WTC11 (cell line): ENCODE measurements at regions not wholly inside any gene's neighbourhood (a gene's known extent, or its start where the extent isn't known, plus 50 kb on each side); places are given as distances from the start of the nearest gene placed in this dataset.
"Not testable (repeated sequence)": the region's sequence is repeated elsewhere in the genome, so short reads cannot be mapped to it uniquely, and the experiment has no call there.

Experiments used
- ATAC-seq: fragments of 200-7000 bp; cut with Tn5 transposase; 2 replicates; pipeline ENCODE4 v1.10.0; 2021; ENCODE audit warnings: mild to moderate bottlenecking, moderate library complexity
- CTCF ChIA-PET: fragments of 300-600 bp; sonication (Branson Sonifier 250); formaldehyde crosslinking; loops from one replicate; lab custom pipeline; 2021; ENCODE audit warnings: antibody characterized with exemption; lab: Charles Lee
- POLR2A ChIA-PET: fragments of 350-600 bp; sonication (Branson Sonifier 250); formaldehyde crosslinking; loops from one replicate; lab custom pipeline; 2021; ENCODE audit warnings: antibody characterized with exemption; lab: Charles Lee
- DNase-seq: peaks from one replicate; pipeline ENCODE4 v3.0.0; 2021; ENCODE audit warnings: low spot score
- H3K27ac Mint-ChIP-seq: 2 replicates; pipeline ENCODE4 v1.8.0; 2021; ENCODE audit warnings: mixed read lengths
- H3K27me3 Mint-ChIP-seq: 2 replicates; pipeline ENCODE4 v1.8.0; 2021; ENCODE audit warnings: low read depth, mild to moderate bottlenecking, moderate library complexity, mixed read lengths
- H3K36me3 Mint-ChIP-seq: 2 replicates; pipeline ENCODE4 v1.8.0; 2021; ENCODE audit warnings: mixed read lengths
- H3K4me1 Mint-ChIP-seq: 2 replicates; pipeline ENCODE4 v1.8.0; 2022; ENCODE audit warnings: mixed read lengths
- H3K4me3 Mint-ChIP-seq: 2 replicates; pipeline ENCODE4 v1.8.0; 2021; ENCODE audit warnings: mild to moderate bottlenecking, moderate library complexity, mixed read lengths
- H3K9me3 Mint-ChIP-seq: 2 replicates; pipeline ENCODE4 v1.8.0; 2021; ENCODE audit warnings: mixed read lengths
- FOXK1 ChIP-seq: sonication (generic); formaldehyde crosslinking; IDR thresholded peaks from 2 replicates; pipeline ENCODE4 v1.8.0; 2022; ENCODE audit warnings: mild to moderate bottlenecking, moderate library complexity, missing genetic modification reagents
- GABPB1 ChIP-seq: sonication (generic); formaldehyde crosslinking; IDR thresholded peaks from 2 replicates; pipeline ENCODE4 v1.8.1; 2023; ENCODE audit warnings: mild to moderate bottlenecking, missing genetic modification reagents
- GRHL2 ChIP-seq: fragments of 250-450 bp; sonication (Bioruptor Pico); IDR thresholded peaks from 2 replicates; pipeline ENCODE4 v1.8.0; 2022; ENCODE audit warnings: mild to moderate bottlenecking, moderate library complexity; ENCODE audit not compliant: insufficient replicate concordance, severe bottlenecking
- IRF2 ChIP-seq: sonication (generic); formaldehyde crosslinking; IDR thresholded peaks from 2 replicates; pipeline ENCODE4 v1.8.0; 2022; ENCODE audit warnings: low read depth, missing genetic modification reagents, borderline replicate concordance
- MXD4 ChIP-seq: fragments of 250-450 bp; sonication (Bioruptor Pico); IDR thresholded peaks from 2 replicates; pipeline ENCODE4 v1.8.0; 2021; ENCODE audit warnings: mild to moderate bottlenecking, moderate library complexity, borderline replicate concordance
- NFE2L1 ChIP-seq: sonication (generic); formaldehyde crosslinking; IDR thresholded peaks from 2 replicates; pipeline ENCODE4 v1.8.1; 2023; ENCODE audit warnings: missing genetic modification reagents
- NR3C1 ChIP-seq: sonication (generic); formaldehyde crosslinking; conservative IDR thresholded peaks from 2 replicates; pipeline ENCODE4 v1.8.1; 2023; ENCODE audit warnings: low read depth, mild to moderate bottlenecking, missing genetic modification reagents
- RORB ChIP-seq: fragments of 250-450 bp; sonication (Bioruptor Pico); IDR thresholded peaks from 2 replicates; pipeline ENCODE4 v1.9.0; 2021; ENCODE audit warnings: mild to moderate bottlenecking
- SMAD3 ChIP-seq: sonication (generic); formaldehyde crosslinking; IDR thresholded peaks from 2 replicates; pipeline ENCODE4 v1.8.0; 2022; ENCODE audit warnings: missing genetic modification reagents, mild to moderate bottlenecking, borderline replicate concordance
- SMAD4 ChIP-seq: sonication (generic); formaldehyde crosslinking; IDR thresholded peaks from 2 replicates; pipeline ENCODE4 v1.8.0; 2022; ENCODE audit warnings: mild to moderate bottlenecking, missing genetic modification reagents
- TEAD1 ChIP-seq: sonication (generic); formaldehyde crosslinking; IDR thresholded peaks from 2 replicates; pipeline ENCODE4 v1.8.0; 2022; ENCODE audit warnings: mild to moderate bottlenecking, missing genetic modification reagents
- ZNF232 ChIP-seq: sonication (generic); formaldehyde crosslinking; IDR thresholded peaks from 2 replicates; pipeline ENCODE4 v1.8.0; 2022; ENCODE audit warnings: mild to moderate bottlenecking, missing genetic modification reagents
- TF ChIP-seq, protein P1 (sequence below): sonication (generic); formaldehyde crosslinking; IDR thresholded peaks from 2 replicates; pipeline ENCODE4 v1.8.0; 2022; ENCODE audit warnings: mild to moderate bottlenecking, missing genetic modification reagents
- TF ChIP-seq, protein P2 (sequence below): sonication (generic); formaldehyde crosslinking; IDR thresholded peaks from 2 replicates; pipeline ENCODE4 v1.8.1; 2023; ENCODE audit warnings: mild to moderate bottlenecking, missing genetic modification reagents
- TF ChIP-seq, protein P3 (sequence below): sonication (generic); formaldehyde crosslinking; IDR thresholded peaks from 2 replicates; pipeline ENCODE4 v1.8.1; 2022; ENCODE audit warnings: low read depth, missing genetic modification reagents, borderline replicate concordance
- TF ChIP-seq, protein P4 (sequence below): sonication (generic); formaldehyde crosslinking; IDR thresholded peaks from 2 replicates; pipeline ENCODE4 v1.8.0; 2022; ENCODE audit warnings: missing genetic modification reagents
- TF ChIP-seq, protein P5 (sequence below): fragments of 250-450 bp; sonication (Bioruptor Pico); IDR thresholded peaks from 2 replicates; pipeline ENCODE4 v1.9.0; 2021; ENCODE audit warnings: mild to moderate bottlenecking
- TF ChIP-seq, protein P6 (sequence below): sonication (generic); formaldehyde crosslinking; conservative IDR thresholded peaks from 2 replicates; pipeline ENCODE4 v1.8.1; 2022; ENCODE audit warnings: mild to moderate bottlenecking, missing genetic modification reagents

DNA sequence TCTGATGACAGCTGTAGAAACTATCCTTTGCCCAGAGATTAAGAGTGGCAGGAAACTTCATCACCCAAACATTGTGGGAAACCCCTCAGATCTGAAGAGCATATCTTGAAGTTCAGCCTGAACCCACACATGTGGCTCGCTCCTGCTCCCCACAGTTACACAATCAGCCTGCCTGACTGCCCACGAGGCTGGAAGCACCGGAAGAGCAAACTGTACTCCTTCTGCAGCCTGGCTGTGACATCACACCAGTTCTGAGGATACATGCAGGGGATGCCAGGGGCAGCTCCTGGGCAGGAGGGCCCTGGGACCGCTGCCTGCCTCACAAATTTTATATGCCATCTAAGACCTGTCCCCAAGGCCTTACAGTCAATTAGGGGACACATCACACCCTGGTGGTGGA is 444.4 kb downstream of the BUD13 start (continued):
- TF ChIP-seq, protein P1, sequence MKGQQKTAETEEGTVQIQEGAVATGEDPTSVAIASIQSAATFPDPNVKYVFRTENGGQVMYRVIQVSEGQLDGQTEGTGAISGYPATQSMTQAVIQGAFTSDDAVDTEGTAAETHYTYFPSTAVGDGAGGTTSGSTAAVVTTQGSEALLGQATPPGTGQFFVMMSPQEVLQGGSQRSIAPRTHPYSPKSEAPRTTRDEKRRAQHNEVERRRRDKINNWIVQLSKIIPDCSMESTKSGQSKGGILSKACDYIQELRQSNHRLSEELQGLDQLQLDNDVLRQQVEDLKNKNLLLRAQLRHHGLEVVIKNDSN (CRISPR knock-in tag) = no peak
- TF ChIP-seq, protein P2, sequence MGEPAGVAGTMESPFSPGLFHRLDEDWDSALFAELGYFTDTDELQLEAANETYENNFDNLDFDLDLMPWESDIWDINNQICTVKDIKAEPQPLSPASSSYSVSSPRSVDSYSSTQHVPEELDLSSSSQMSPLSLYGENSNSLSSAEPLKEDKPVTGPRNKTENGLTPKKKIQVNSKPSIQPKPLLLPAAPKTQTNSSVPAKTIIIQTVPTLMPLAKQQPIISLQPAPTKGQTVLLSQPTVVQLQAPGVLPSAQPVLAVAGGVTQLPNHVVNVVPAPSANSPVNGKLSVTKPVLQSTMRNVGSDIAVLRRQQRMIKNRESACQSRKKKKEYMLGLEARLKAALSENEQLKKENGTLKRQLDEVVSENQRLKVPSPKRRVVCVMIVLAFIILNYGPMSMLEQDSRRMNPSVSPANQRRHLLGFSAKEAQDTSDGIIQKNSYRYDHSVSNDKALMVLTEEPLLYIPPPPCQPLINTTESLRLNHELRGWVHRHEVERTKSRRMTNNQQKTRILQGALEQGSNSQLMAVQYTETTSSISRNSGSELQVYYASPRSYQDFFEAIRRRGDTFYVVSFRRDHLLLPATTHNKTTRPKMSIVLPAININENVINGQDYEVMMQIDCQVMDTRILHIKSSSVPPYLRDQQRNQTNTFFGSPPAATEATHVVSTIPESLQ (CRISPR knock-in tag) = no peak
- no peak for TF ChIP-seq GRHL2
- TF ChIP-seq, all 79 proteins: peak for 0

DNA sequence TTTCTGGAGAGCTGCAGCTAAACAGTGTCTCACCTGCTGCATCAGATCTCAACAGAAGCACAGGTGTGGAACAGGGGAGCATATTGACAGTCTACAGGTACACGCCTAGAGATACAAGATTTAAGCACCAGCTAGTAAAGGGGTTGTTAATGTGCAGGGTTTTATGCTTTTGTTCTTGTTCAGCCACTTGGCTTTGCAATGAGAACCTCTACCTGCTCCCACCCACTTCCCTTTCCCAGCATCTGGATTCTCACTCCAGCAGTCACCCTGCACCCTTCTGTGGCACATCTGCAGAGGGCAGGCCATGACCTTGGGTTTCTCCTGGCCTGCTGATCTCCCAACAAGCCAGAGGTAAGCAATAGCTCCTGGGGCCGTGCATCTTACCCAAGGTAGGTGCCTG is 446.6 kb downstream of the BUD13 start:
- POLR2A ChIA-PET = no interaction called here
- DNase-seq = no peak
- no peak overlapping the region for H3K4me3 Mint-ChIP-seq

DNA sequence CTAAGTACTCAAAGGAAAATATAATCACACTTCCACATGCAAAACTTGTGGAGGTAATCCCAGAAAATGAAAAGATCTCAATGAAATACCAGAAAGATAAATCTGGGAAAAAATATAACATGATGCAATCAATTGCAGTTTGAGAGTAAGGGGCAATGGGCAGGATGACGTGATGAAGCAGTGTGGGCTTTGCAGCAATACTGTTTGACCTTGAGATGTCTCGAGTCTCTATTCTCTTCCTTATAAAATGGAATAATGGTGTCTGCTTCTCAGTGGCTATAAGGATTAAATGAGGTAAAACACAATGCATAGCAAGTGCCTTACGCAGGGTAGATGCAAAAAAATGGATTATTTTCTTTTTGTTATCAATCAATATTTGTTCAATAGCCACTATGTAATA is 447.5 kb downstream of the BUD13 start:
- POLR2A ChIA-PET = no interaction called here
- H3K4me1 Mint-ChIP-seq = no peaks in the 10 kb centered on the region
- peaks cover 3% of the 10 kb centered on the region; the same call in 1 of the 2 replicates for H3K27me3 Mint-ChIP-seq
- H3K9me3 Mint-ChIP-seq = peaks cover 21% of the 10 kb centered on the region
- CTCF ChIA-PET = no interaction called here
- ATAC-seq (no peak), DNase-seq (no peak)
- H3K27ac Mint-ChIP-seq = no peak overlapping the region
- H3K36me3 Mint-ChIP-seq = peaks cover 20% of the 10 kb centered on the region
- H3K4me3 Mint-ChIP-seq = no peak overlapping the region
- no peak for TF ChIP-seq FOXK1
- no peak for TF ChIP-seq MXD4 (CRISPR knock-in tag)
- TF ChIP-seq SMAD4 = no peak
- TF ChIP-seq, protein P3, sequence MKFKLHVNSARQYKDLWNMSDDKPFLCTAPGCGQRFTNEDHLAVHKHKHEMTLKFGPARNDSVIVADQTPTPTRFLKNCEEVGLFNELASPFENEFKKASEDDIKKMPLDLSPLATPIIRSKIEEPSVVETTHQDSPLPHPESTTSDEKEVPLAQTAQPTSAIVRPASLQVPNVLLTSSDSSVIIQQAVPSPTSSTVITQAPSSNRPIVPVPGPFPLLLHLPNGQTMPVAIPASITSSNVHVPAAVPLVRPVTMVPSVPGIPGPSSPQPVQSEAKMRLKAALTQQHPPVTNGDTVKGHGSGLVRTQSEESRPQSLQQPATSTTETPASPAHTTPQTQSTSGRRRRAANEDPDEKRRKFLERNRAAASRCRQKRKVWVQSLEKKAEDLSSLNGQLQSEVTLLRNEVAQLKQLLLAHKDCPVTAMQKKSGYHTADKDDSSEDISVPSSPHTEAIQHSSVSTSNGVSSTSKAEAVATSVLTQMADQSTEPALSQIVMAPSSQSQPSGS (CRISPR knock-in tag) = no peak
- TF ChIP-seq, protein P4, sequence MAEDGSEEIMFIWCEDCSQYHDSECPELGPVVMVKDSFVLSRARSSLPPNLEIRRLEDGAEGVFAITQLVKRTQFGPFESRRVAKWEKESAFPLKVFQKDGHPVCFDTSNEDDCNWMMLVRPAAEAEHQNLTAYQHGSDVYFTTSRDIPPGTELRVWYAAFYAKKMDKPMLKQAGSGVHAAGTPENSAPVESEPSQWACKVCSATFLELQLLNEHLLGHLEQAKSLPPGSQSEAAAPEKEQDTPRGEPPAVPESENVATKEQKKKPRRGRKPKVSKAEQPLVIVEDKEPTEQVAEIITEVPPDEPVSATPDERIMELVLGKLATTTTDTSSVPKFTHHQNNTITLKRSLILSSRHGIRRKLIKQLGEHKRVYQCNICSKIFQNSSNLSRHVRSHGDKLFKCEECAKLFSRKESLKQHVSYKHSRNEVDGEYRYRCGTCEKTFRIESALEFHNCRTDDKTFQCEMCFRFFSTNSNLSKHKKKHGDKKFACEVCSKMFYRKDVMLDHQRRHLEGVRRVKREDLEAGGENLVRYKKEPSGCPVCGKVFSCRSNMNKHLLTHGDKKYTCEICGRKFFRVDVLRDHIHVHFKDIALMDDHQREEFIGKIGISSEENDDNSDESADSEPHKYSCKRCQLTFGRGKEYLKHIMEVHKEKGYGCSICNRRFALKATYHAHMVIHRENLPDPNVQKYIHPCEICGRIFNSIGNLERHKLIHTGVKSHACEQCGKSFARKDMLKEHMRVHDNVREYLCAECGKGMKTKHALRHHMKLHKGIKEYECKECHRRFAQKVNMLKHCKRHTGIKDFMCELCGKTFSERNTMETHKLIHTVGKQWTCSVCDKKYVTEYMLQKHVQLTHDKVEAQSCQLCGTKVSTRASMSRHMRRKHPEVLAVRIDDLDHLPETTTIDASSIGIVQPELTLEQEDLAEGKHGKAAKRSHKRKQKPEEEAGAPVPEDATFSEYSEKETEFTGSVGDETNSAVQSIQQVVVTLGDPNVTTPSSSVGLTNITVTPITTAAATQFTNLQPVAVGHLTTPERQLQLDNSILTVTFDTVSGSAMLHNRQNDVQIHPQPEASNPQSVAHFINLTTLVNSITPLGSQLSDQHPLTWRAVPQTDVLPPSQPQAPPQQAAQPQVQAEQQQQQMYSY (CRISPR knock-in tag) = no peak
- TF ChIP-seq ZNF232 (CRISPR knock-in tag) = no peak
- no peak for TF ChIP-seq SMAD3
- no peak for TF ChIP-seq IRF2 (CRISPR knock-in tag)

More for the DNA sequence above, 446.6 kb downstream of the BUD13 start:
- ATAC-seq = no peak
- Mint-ChIP-seq H3K27ac (no peak overlapping the region), H3K27me3 (peaks cover 3% of the 10 kb centered on the region; the same call in 1 of the 2 replicates), H3K9me3 (peaks cover 12% of the 10 kb centered on the region), H3K36me3 (peaks cover 11% of the 10 kb centered on the region), H3K4me1 (no peaks in the 10 kb centered on the region)
- TF ChIP-seq TEAD1 (no peak), NFE2L1 (CRISPR knock-in tag) (no peak), GABPB1 (no peak), NR3C1 (CRISPR knock-in tag) (no peak), RORB (no peak)
- TF ChIP-seq, protein P5, sequence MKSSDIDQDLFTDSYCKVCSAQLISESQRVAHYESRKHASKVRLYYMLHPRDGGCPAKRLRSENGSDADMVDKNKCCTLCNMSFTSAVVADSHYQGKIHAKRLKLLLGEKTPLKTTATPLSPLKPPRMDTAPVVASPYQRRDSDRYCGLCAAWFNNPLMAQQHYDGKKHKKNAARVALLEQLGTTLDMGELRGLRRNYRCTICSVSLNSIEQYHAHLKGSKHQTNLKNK (CRISPR knock-in tag) = no peak
- TF ChIP-seq, protein P6, sequence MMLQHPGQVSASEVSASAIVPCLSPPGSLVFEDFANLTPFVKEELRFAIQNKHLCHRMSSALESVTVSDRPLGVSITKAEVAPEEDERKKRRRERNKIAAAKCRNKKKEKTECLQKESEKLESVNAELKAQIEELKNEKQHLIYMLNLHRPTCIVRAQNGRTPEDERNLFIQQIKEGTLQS (CRISPR knock-in tag) = no peak
- CTCF ChIA-PET = interaction anchor here (0.8 kb wide), 1 partner anchor 45 kb away, joined by 3 read pairs; no protein-coding TSS in a partner anchor

DNA sequence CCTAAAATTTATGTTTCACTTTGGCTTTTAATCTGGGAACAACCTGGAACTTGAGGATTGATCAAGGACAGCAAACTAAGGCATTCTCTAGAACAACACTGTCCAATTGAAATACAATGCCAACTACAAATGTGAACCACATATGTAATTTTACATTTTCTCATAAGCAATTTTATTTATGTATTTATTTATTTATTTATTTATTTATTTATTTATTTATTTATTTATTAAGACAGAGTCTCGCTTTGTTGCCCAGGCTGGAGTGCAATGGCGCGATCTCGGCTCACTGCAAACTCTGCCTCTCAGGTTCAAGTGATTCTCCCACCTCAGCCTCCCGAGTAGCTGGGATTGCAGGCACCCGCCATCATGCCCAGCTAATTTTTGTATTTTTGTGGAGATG is 448.7 kb downstream of the BUD13 start:
- Mint-ChIP-seq H3K9me3 (peaks cover 25% of the 10 kb centered on the region), H3K36me3 (peaks cover 25% of the 10 kb centered on the region)
- CTCF ChIA-PET, H3K27ac Mint-ChIP-seq, H3K4me1 Mint-ChIP-seq, ATAC-seq, POLR2A ChIA-PET, DNase-seq, H3K27me3 Mint-ChIP-seq, H3K4me3 Mint-ChIP-seq: not testable (repeated sequence)
